ENCODE measurements at regions not wholly inside any gene's neighbourhood (a gene's known extent, or its start where the extent isn't known, plus 50 kb on each side); places are given as distances from the start of the nearest gene placed in this dataset.

DNA sequence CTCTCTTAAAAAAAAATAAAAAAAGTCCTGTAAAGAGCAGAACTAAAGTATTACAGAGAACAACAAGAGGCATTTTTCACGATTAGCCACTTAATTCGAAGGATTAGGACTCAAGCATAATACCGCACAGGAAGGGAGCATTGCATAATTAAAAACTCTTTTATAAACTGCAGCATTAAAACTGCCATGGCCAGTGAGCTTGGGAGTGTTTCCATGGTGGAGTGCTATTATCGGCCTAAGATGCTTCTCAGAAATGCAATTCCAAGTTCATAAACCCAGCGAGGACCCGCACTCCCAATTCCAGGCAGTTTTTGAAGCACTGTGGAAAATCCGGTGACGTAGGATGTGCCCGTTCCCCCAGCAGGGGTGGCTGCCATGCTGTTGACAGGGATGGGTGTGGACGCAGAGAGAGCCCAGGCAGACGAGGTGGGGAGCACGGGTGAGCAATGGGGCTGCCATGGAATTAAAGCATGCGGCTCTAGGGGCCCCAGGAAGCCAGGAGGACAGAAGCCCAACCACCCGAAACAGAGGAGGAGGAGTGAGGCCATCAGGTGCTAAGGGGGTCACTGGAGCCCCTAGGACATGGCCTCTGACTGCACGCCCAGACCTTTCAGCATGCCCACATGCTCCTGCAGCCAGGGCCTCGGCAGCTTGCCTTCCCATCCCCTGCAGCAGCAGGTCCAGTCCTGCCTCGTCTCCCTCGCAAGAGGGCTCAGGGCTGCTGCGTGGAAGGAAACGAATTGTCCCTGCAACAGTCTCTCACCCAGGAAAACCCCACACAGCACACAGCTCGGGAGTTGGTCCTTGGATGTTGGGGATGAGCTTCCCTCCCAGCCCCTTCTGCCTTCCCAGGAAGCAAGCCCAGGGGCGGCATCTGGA lies 233.4 kb downstream of the NDUFA10 start:
- Mint-ChIP-seq H3K27ac (no peak overlapping the region), H3K36me3 (ENCODE audit: low read depth) (no peaks in the 10 kb centered on the region), H3K4me1 (ENCODE audit: low read depth) (no peaks in the 10 kb centered on the region), H3K27me3 (no peaks in the 10 kb centered on the region), H3K4me3 (no peak overlapping the region), H3K9me3 (no peaks in the 10 kb centered on the region)
- DNase-seq: peak; percentile 5

DNA sequence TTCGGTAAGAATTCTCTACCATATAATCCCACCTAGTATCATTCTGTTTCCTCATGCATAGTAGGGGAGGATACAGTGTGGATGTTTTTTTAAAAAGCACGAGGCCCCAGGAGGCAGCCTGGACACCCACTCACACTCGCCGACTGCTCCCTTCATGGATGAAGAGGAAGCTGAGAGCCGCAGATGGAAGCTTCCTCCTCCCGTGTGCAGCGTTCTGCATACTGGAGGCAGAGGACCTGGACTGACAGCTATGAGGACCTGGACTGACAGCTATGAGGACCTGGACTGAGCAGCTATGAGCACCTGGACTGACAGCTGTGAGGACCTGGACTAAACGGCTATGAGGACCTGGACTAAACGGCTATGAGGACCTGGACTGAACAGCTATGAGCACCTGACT lies 234.4 kb downstream of the NDUFA10 start:
- H3K36me3 Mint-ChIP-seq (ENCODE audit: low read depth): no peaks in the 10 kb centered on the region
- no peak overlapping the region for H3K27ac Mint-ChIP-seq
- no peak for DNase-seq
- peaks cover 7% of the 10 kb centered on the region for H3K27me3 Mint-ChIP-seq
- H3K4me3 Mint-ChIP-seq: no peak overlapping the region
- peaks cover 3% of the 10 kb centered on the region for H3K9me3 Mint-ChIP-seq
- no peaks in the 10 kb centered on the region for H3K4me1 Mint-ChIP-seq (ENCODE audit: low read depth)

DNA sequence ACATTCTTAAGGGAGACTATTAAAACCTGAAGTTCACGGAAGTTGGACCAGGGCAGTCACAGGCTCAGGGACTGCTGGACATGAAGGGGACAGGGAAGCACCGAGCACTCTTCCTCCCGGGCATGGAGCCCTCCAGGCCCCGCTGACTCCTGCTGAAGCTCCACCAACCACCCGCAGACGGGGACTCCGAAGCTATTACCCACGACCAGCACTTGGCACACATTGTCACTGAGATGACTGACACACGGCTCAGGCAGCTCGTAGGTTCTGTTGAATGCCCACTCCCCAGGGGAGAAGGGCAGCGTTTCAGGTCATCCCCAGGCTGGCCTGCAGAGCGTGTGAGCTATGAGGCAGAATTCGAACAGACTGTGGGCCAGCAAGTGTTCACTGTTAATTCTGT lies 234.8 kb downstream of the NDUFA10 start:
- no peaks in the 10 kb centered on the region for H3K4me1 Mint-ChIP-seq (ENCODE audit: low read depth)
- no peak overlapping the region for H3K27ac Mint-ChIP-seq

DNA sequence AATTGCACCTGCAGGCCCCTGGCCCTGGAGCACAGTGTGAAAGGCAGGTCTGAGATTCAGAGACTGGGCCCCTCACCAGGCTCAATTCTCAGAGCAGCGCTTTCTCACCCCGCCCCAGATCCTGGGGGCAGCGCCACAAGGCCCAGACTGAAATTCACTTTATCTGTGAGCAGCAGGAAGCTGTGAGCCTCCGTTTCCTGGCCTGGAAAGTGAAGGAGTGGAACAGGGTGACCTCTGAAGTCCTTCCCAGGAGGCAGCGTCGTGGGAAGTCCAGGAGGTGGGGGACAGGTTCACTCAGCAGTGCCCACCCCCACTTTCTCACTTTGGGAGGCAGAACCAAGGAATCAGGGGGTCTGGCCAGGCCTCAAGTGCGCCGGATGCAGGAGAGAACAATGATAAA lies 235.4 kb downstream of the NDUFA10 start:
- Mint-ChIP-seq H3K9me3 (peaks cover 3% of the 10 kb centered on the region), H3K27me3 (peaks cover 9% of the 10 kb centered on the region), H3K27ac (no peak overlapping the region), H3K4me3 (no peak overlapping the region), H3K4me1 (ENCODE audit: low read depth) (no peaks in the 10 kb centered on the region), H3K36me3 (ENCODE audit: low read depth) (no peaks in the 10 kb centered on the region)
- peak; percentile 5 for DNase-seq

More for the DNA sequence above, 234.8 kb downstream of the NDUFA10 start:
- H3K4me3 Mint-ChIP-seq: no peak overlapping the region
- H3K36me3 Mint-ChIP-seq (ENCODE audit: low read depth): no peaks in the 10 kb centered on the region
- DNase-seq: peak; percentile 7
- peaks cover 3% of the 10 kb centered on the region for H3K9me3 Mint-ChIP-seq
- H3K27me3 Mint-ChIP-seq: peaks cover 9% of the 10 kb centered on the region

DNA sequence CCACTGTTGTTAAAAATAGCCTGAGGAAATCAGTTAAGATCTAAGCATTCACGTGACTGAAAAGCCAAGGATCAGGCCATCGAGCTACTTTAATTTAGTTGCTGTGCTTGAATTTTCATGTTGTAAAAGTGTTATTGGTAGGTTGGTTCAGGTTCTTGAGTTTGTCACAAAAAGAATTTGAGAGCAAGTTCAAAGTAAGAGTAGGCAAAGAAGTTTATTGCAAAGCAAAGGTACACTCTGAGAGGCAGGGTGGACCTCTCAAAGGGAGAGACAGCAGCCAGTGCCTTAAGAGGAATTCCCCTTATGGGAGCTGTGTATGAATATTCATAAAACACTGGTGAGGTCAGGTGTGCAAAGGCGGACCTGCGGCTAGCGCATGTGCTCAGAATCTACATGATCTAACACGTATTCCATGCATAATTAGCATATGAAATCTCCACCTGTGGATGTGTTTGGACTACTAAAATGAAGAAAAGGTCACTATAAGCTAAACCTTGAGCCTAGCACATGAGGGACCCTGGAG lies 236.5 kb downstream of the NDUFA10 start:
- Mint-ChIP-seq H3K36me3 (ENCODE audit: low read depth) (no peaks in the 10 kb centered on the region), H3K9me3 (peaks cover 3% of the 10 kb centered on the region), H3K4me1 (ENCODE audit: low read depth) (no peaks in the 10 kb centered on the region), H3K27ac (no peak overlapping the region), H3K27me3 (peaks cover 9% of the 10 kb centered on the region), H3K4me3 (no peak overlapping the region)
- DNase-seq: no peak

DNA sequence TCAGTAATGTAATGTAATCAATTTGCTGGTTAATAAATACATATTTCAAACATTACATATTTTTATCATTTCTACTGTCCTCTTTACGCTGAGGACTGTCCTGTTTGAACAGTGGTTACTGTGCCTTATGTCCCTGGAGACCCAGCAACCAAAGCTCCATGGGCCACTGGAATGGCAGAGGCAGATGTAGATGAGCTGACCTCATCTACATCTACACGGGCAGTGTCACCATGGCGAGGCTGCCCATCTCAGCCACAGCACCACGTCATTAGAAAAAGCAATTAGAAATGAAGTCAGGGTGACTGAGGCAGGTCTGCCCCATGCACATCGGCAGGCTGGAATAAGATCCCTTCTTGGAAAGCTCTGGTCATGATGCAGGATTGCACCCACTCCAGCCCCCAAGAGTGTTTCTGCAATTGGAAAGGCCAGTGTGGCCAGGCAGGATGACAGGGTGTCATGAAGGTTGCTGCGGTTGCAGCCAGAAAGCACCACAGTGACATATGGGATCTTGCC lies 237.5 kb downstream of the NDUFA10 start:
- H3K27ac Mint-ChIP-seq: no peak overlapping the region
- no peaks in the 10 kb centered on the region for H3K36me3 Mint-ChIP-seq (ENCODE audit: low read depth)
- H3K4me1 Mint-ChIP-seq (ENCODE audit: low read depth): no peaks in the 10 kb centered on the region
- peaks cover 9% of the 10 kb centered on the region for H3K27me3 Mint-ChIP-seq
- peaks cover 3% of the 10 kb centered on the region for H3K9me3 Mint-ChIP-seq
- no peak overlapping the region for H3K4me3 Mint-ChIP-seq
- DNase-seq: peak; percentile 2

DNA sequence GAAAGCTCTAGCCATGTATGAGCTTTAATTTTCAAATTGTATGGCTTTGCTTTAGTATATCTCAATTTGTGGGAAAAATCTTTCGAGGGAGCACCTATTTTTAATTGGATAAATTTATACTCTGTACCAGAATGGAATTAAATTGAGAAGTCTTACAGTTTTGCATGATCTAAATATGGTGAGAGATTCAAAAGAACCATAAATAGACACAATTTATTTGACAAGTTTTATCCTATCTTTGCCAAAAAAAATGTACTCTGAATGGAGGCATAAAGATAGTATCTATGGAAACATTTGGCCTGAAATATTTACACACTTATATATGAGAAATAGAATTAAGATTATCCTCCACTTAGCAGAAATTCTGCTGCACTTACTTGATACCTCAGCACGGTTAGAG lies 238.4 kb downstream of the NDUFA10 start:
- no peak overlapping the region for H3K4me3 Mint-ChIP-seq
- H3K36me3 Mint-ChIP-seq (ENCODE audit: low read depth): no peaks in the 10 kb centered on the region
- no peaks in the 10 kb centered on the region for H3K4me1 Mint-ChIP-seq (ENCODE audit: low read depth)
- H3K27ac Mint-ChIP-seq: no peak overlapping the region
- DNase-seq: no peak
- H3K27me3 Mint-ChIP-seq: peaks cover 9% of the 10 kb centered on the region
- peaks cover 3% of the 10 kb centered on the region for H3K9me3 Mint-ChIP-seq

DNA sequence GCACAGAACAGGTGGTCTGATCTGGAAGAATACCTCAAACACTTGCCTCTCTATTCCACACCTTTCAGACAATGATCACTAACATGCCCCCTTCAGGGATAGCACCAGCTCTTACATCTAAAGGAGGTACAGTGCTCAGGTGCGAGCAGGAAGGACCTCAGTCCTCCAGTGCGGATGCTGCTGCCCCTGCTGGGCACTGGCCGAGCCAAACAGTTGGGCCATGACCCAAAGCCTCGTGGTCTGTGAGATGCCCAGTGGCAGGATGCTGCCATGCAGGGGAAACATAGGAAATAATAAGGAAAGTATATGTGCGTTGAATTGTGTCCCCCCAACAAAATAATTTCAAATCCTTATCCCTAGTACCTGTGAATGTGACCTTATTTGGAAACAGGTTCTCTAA lies 243.7 kb downstream of the NDUFA10 start:
- DNase-seq: no peak
- no peaks in the 10 kb centered on the region for H3K4me1 Mint-ChIP-seq (ENCODE audit: low read depth)
- no peak overlapping the region for H3K27ac Mint-ChIP-seq
- H3K9me3 Mint-ChIP-seq: peaks cover 3% of the 10 kb centered on the region
- H3K36me3 Mint-ChIP-seq (ENCODE audit: low read depth): no peaks in the 10 kb centered on the region
- peaks cover 27% of the 10 kb centered on the region for H3K27me3 Mint-ChIP-seq
- no peak overlapping the region for H3K4me3 Mint-ChIP-seq

DNA sequence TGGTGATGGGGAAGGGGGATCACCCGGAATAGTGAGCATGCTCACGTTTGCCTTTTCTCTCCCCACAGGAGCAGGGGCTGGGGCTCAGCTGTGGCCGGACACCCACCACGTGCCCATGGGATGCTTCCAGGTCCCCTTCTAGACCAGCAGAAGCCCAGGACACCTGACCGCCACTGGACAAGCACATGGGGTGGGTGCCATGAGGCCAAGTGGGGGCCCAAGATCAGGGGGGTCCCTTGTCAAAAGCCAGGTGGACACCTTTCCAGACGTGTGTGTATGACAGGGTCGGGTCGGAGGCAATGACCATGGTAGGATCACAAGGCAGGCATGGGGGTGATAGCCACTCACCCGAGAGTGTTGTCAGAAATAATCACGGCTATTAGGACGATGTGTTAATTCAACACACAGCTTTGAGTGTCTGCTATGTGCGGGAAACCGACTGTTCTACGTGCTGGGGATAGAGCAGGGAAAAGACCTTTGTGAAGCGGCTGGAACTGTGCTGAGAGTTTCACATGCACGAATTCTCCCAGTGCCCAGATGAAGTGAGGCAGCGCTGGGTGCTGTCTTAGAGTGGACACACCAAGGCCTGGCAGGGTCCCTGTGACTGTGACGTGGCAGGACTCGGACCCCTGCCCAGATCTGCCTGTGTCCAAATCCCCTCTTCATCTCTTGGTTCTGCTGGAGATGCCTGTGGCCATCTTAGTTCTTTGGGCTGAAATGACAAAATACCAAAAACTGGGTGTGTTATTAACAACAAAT lies 244.7 kb downstream of the NDUFA10 start:
- Mint-ChIP-seq H3K9me3 (no peaks in the 10 kb centered on the region), H3K27me3 (peaks cover 21% of the 10 kb centered on the region), H3K36me3 (ENCODE audit: low read depth) (no peaks in the 10 kb centered on the region), H3K4me3 (no peak overlapping the region), H3K4me1 (ENCODE audit: low read depth) (no peaks in the 10 kb centered on the region), H3K27ac (no peak overlapping the region)
- peak; percentile 11 for DNase-seq

DNA sequence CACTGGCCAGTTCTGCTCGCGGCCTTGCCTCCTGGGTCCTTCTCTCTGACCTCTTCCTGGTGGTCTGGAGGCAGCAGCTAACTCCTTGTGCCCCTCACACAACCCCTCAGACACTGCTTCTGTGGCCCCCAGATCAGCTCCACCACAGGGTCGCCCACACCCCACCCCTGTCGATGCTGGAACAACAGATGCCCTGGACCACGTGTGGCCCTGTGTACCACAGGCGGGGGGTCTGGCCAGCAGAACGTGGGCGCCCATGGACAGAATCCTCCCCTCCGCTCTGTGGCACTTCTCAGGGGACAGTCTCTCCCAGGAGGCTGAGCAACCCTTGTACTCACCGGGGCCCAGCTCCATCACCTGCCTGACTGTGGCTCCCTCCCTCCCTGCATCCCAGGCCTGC lies 245.6 kb downstream of the NDUFA10 start:
- no peaks in the 10 kb centered on the region for H3K36me3 Mint-ChIP-seq (ENCODE audit: low read depth)
- H3K9me3 Mint-ChIP-seq: no peaks in the 10 kb centered on the region
- no peak overlapping the region for H3K27ac Mint-ChIP-seq
- no peaks in the 10 kb centered on the region for H3K4me1 Mint-ChIP-seq (ENCODE audit: low read depth)
- DNase-seq: peak; percentile 12
- H3K27me3 Mint-ChIP-seq: peaks cover 25% of the 10 kb centered on the region
- no peak overlapping the region for H3K4me3 Mint-ChIP-seq

DNA sequence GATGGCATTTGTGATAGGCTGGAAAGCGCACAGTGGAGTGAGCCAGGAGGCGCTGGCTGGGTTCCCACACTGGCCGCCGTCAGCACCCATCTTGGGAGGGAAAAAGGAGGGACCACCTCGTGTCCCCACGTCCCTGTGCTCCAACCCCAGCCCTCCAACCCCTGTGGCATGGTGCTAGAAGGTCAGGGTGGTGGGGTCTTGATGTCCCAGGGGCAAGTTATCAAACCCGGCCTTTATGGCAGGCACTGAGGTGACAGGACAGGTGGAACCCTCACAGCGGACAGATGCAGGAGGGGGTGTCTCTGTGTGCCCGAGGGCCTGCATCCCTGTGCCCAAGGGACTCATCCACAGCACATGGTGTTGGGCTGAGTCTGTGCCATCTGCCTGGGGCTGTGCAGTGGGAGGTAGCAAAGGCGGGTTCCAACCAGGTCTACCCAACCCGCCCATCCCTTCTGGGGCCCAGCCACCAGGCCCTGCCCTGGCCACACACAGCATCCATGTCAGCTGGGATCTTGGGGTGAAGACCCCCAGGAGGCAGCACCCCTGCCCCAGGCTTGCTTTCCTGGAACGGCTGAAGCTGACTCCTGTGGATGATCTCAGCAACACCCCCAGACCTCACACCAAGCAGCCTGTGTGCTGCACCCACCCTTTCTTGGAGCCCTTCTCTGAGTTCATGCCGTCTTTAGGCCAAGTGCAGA lies 246.1 kb downstream of the NDUFA10 start:
- Mint-ChIP-seq H3K36me3 (ENCODE audit: low read depth) (no peaks in the 10 kb centered on the region), H3K27ac (no peak overlapping the region), H3K4me3 (no peak overlapping the region), H3K27me3 (peaks cover 28% of the 10 kb centered on the region), H3K4me1 (ENCODE audit: low read depth) (no peaks in the 10 kb centered on the region), H3K9me3 (no peaks in the 10 kb centered on the region)
- peak; percentile 15 for DNase-seq

DNA sequence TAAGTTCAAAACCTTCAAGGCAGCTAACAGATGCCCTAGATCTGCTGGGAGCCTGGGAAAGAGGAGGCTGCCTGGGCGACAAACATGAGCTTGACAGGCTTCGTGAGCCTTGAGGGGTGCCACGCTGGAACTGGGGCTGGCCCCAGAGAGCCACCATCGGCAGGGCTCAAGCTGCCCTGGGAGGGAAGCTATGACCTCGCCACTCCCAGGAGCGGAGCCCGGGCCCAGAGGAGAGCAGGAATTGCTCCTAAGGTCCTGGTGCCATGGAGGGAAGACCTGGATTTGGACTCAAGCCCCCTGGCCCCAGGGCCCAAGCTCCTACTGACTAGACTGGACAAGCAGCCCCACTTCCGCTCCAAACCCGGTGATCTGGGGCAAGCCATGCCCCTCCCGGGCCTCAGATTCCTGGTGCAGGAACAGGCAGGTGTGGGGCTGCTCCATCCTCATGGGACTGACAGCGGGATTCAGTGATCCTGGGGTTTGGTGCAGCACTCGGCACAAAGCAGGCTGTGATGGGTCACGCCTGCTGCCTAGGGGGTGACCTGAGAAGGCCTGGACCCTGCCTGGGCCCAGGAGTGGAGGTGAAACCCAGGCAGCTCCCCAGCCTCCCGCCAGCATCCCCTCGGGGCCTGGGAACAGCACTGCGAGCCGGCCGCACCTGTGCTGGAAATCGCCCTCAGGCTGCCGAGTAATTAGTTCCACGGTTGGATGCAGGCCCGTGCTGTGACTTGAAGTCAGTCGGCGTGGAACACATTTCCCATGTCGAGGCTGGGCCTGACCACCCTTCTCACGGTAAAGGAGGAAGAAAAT lies 246.9 kb downstream of the NDUFA10 start:
- no peaks in the 10 kb centered on the region for H3K4me1 Mint-ChIP-seq (ENCODE audit: low read depth)
- H3K9me3 Mint-ChIP-seq: no peaks in the 10 kb centered on the region
- peak; percentile 20 for DNase-seq
- H3K27me3 Mint-ChIP-seq: peaks cover 36% of the 10 kb centered on the region
- H3K4me3 Mint-ChIP-seq: no peak overlapping the region
- no peak overlapping the region for H3K27ac Mint-ChIP-seq
- H3K36me3 Mint-ChIP-seq (ENCODE audit: low read depth): no peaks in the 10 kb centered on the region

DNA sequence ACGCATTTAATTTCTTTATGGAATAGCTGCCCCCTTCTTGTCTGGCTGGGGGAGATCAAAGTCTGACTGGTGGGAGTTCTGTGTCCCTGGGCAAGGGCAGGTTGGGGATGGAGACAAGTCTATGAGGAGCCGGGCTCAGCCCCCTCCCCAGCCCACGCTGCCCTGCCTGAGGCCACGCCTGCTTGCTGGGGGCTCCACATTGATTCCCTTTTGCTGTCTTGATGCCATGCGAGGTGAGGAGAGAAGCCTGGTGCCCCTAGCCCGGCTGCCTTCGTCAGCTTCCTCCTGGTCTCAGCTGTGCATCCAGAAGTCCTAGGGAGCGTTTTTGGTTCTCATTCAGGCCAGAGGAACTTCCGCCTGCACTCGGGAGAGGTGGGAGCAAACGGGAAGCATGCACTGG lies 247.9 kb downstream of the NDUFA10 start:
- Mint-ChIP-seq H3K27me3 (peaks cover 38% of the 10 kb centered on the region), H3K9me3 (peaks cover 2% of the 10 kb centered on the region), H3K36me3 (ENCODE audit: low read depth) (no peaks in the 10 kb centered on the region), H3K27ac (no peak overlapping the region), H3K4me3 (no peak overlapping the region), H3K4me1 (ENCODE audit: low read depth) (no peaks in the 10 kb centered on the region)
- DNase-seq: peak; percentile 11
